ENCODE measurements at regions not wholly inside any gene's neighbourhood (a gene's known extent, or its start where the extent isn't known, plus 50 kb on each side); places are given as distances from the start of the nearest gene placed in this dataset.
"Not testable (repeated sequence)": the region's sequence is repeated elsewhere in the genome, so short reads cannot be mapped to it uniquely, and the experiment has no call there.

- not testable (repeated sequence) for TF ChIP-seq CTCF (conservative IDR thresholded peaks at IDR 0.05); ZFX (IDR thresholded peaks at IDR 0.05)
These were observed 115.1 kb upstream of the TNRC6C start for GRCh38 chr17:77843255-77843895.

Data from C4-2B (cell line).